GM21619 (cell line): ENCODE measurements at regions not wholly inside any gene's neighbourhood (a gene's known extent, or its start where the extent isn't known, plus 50 kb on each side); places are given as distances from the start of the nearest gene placed in this dataset.

Experiments
- ATAC-seq: cut with Tn5 transposase; IDR thresholded peaks from one replicate; pipeline ENCODE4 v1.9.1; 2021; ENCODE audit not compliant: unreplicated experiment

DNA sequence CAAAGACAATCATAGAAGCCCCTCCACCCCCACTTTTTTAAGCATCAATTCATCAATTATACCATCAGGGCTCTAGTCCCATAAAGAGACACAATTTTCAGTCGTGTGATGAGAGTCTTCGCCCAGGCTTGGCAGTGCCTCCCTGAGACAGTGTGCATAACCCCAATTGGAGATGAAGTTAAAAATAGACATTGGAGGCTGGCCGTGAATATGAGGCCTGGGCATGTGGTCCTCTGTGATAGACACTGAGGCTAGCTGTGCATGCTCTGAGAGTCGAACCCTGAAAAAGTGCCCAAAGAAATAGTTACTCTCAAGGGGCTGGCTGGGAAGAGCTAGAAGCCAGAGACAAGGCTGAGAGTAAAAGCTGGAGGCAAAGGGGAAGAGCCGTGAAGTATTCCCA lies 248.6 kb upstream of the NR4A3 start:
- no peak for ATAC-seq

DNA sequence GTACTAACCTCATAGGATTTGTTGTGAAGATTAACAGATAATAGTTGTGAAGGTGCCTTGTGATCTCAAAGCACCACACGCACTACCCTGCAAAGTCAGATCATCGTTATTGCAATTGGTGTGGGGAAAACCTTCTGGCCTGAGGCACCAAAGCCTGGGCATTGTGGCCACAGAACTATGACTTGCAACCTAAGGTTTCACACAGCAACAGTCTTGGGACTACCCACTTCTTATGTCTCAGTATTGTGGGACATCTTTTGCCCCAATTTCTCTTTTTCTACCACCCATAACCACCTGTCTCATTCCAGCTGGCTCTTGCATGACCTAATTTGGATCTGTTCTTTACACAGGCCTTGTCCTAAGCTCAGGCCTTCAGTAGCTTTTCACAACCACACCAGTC lies 247.8 kb upstream of the NR4A3 start:
- ATAC-seq, result no peak

- ATAC-seq, result no peak
These were observed 245.7 kb upstream of the NR4A3 start for GRCh38 chr9:99576002-99576401.

- ATAC-seq, result no peak
These were observed 244.8 kb upstream of the NR4A3 start for GRCh38 chr9:99576876-99577275.

- no peak for ATAC-seq
These were observed 244.3 kb upstream of the NR4A3 start for GRCh38 chr9:99577351-99577750.

DNA sequence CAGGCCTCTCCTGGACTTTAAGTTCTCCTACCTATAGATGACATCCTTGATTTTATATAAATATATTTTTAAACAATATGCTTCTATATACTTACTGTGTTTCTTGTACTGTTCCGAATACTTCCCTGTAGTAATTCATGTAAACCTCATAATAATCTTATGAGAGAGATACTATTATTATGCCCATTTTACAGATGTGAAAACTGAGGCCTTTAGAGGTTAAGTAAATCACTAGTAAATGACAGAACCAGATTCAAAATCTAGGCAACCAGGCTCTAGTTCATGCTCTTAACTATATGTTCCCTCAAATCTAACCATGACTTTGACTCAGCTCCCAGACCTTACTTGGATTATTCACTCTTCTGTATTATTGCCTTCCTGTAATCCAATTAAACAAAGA lies 243.0 kb upstream of the NR4A3 start:
- ATAC-seq, result no peak

- no peak for ATAC-seq
These were observed 241.7 kb upstream of the NR4A3 start for GRCh38 chr9:99579964-99580363.

GRCh38 chr9:99582814-99583213 lies 238.9 kb upstream of the NR4A3 start:
- ATAC-seq, result no peak

GRCh38 chr9:99588299-99588698 lies 233.4 kb upstream of the NR4A3 start:
- no peak for ATAC-seq

GRCh38 chr9:99588747-99589146 lies 232.9 kb upstream of the NR4A3 start:
- no peak for ATAC-seq

DNA sequence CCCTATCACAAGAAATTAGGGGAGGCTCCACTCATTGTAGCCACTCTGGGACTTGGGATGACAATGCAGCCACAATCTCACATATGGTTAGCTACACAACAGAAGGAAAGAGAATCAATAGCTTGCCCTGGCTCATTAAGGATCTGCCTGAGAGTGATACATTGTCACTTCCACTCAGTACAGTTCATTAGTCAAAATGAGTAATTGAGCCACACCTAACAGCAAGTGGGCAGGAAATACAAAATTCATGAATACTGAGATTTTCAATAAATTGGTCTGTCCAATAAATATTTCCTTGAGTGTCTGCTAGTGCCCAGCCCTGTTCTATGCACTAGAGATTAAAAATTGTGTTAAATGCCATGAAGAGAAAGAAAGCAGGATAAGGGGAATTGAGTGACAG lies 231.3 kb upstream of the NR4A3 start:
- ATAC-seq, result no peak

- ATAC-seq, result no peak
These were observed 230.8 kb upstream of the NR4A3 start for GRCh38 chr9:99590840-99591239.

- ATAC-seq, result no peak
These were observed 229.9 kb upstream of the NR4A3 start for GRCh38 chr9:99591770-99592169.

DNA sequence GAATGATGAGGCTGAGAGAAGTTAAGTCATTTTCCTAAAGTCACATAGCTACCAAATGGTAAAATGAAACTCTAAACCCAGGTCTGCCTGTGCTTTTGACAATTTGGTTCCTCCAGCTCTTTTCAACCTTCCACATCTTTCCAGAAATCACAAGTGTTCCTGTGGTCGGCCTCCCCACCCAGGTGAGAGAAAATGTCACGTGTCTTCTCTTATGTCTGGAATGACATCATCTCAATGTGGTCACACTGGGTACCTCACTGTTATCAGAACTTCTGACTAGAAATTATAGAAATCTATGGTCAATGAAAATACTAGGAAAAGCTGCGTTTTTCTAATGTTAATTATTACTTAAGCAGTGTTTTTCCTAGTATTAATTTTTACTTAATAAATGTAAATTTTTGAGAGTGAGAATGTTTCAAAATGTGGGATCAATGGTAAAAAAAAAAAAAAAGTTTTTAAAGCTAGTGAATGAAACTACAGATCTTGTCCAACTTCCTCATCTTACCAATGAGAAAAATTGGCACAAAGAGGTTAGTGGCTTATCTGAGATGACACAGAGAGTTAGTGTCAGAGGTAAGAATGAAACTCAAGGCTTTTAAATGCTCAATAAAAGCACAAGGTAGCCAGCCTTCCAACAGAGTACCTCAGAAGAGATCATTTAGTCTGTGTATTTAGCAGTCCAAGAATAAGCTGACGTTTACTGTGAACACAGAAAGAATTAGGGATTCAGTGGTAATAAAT lies 228.7 kb upstream of the NR4A3 start:
- ATAC-seq, result no peak

- ATAC-seq, result no peak
These were observed 228.1 kb upstream of the NR4A3 start for GRCh38 chr9:99593610-99594009.

DNA sequence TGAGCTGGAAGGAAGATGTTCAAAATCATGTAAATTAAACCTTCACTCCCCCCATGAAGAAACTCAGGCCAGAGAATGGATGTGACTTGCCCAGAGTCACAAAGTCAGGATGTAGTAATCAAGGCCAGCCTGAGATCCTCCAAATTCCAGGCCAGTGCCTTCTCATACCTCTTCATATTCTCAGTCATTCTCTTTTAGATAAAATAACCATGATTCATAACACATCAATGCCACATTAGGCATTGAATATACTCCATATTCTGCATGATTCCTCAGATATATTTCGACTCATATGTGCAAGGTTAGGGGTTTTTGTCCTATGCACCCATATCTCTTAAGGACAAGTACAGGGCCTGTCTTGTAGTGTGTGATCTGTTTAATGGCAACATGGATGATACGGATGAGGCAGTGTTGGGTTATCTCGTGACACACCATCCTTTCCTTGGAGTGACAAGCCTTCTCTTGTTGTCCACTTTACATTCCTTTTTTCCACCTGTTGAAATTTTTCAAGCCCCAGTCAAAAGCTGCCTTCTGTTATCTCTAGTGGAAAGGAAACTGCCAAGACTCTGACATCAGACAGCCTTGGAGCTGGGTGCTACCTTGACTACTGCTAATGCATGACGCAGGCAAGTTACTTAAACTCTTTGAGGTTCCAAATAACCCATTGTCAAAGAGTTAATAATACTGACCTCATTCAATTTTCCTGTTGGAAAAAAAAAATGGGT lies 227.5 kb upstream of the NR4A3 start:
- ATAC-seq, result no peak

GRCh38 chr9:99595796-99596195 lies 225.9 kb upstream of the NR4A3 start:
- peak; percentile 67 for ATAC-seq

GRCh38 chr9:99601571-99602111 lies 220.0 kb upstream of the NR4A3 start:
- ATAC-seq, result no peak

DNA sequence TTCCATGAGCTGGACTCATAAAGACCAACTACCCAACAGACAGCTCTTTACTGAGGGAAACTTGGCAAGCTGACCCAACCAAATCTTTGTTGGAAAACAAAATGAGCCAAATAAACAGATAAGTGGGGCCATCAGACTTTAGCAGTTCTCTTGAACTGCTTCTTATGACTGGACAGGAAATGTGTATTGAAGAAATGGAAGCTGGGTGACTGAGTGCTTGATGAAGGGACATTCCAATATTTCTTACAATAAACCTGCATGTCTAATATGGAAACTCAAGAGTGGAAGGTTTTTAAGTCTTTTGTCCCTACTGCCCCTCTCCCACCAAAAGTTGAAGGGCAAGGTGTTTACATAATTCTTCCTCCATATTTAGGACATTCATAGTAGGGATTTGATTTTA lies 218.8 kb upstream of the NR4A3 start:
- ATAC-seq, result peak; percentile 55

DNA sequence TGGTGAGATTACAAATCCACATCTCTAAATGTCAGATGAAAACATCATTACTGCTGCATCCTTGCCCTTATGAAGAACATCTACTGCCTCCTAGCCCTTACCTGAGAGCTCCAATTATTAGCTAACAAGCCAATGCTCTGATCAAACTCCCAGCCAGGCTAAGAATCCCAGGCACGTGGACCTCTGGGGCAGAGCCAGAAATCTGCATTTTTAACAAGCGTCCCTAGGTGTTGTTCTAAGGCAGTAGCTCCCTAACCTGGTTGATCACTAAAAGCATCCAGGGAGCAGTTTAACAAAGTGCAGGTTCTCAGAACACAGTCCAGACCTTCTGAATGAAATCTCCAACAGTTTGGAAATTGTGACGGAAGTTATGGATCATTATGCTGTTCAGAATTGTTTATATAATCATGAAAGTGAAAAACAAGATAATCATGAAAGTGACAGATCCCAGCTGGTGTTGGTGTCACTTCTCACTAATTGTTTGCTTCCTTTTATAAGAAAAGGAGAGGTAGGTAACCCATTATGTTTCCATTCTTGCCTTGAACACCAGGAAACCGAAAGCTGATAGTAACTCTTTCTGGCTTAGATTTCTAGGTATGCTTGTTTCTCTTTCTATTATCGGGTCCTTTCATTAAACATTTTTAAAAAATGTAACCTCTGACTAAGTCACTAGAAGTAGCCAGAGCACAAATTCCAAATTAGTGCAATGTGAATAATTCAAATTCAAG lies 216.5 kb upstream of the NR4A3 start:
- no peak for ATAC-seq

DNA sequence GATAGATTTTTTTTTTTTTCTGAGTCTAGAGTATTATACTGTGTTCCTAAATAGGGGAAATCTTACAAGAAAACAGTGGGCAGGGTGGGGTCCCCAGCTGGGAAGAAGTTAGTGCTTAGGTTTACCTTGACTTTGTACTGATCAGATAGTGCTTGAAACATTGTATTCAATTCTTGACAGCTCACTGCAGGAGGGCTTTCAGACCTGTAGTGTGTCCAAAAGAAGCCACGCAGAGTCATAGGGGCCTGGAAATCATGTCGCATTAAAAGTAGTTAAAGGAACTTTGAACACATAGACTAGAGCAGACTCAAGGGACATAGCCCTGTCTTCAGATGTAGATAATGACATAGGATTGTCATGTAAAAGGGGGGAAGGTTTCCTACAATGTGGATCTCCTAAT lies 215.4 kb upstream of the NR4A3 start:
- ATAC-seq, result no peak

DNA sequence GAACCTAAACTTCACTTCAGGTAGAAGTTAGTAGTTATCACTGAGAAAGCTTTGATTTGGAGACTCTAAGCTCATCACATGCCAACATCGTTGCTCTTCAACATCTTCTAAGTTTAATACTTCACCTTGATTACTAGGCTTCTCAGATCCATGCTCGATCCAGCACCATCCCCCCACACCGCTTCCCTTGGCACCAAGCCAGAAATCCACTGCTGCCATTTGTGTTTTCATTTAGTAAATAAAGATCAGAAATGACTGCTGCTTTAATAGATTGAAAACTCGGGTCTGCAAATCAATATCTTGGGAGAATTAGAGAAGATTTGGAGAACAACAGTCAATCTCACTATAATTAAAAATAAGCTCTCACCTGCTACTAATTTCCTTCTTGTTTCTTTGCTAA lies 214.7 kb upstream of the NR4A3 start:
- no peak for ATAC-seq
